HL-60 (cell line): ENCODE measurements at regions not wholly inside any gene's neighbourhood (a gene's known extent, or its start where the extent isn't known, plus 50 kb on each side); places are given as distances from the start of the nearest gene placed in this dataset.

Experiments
- DNase-seq, 2 experiments: peaks; one replicate each; pipeline ENCODE4 v3.0.0-alpha.2; 2010 to 2020; ENCODE audit warnings: low read depth in 1 of 2, low spot score in 1 of 2
- H3K27ac ChIP-seq: fragments of 250-450 bp; sonication (Bioruptor Pico); replicated peaks from 2 replicates; pipeline ENCODE4 v1.5.1; 2020; ENCODE audit warnings: mild to moderate bottlenecking, moderate library complexity
- H3K27me3 ChIP-seq: fragments of 250-450 bp; sonication (Bioruptor Pico); 2 replicates; pipeline ENCODE4 v1.5.1; 2021; ENCODE audit warnings: mild to moderate bottlenecking, moderate library complexity; ENCODE audit not compliant: insufficient read depth, poor library complexity, severe bottlenecking
- H3K4me3 ChIP-seq: replicated peaks from 2 replicates; pipeline ENCODE4 v1.5.1; 2011; ENCODE audit warnings: mild to moderate bottlenecking, control low read depth, low read length; ENCODE audit not compliant: insufficient read depth
- CTCF ChIP-seq: IDR thresholded peaks from one replicate; pipeline ENCODE4 v1.5.1; 2011; ENCODE audit warnings: low read length, control low read depth, inconsistent platforms; ENCODE audit not compliant: insufficient read depth
- GABPA ChIP-seq: IDR thresholded peaks from 2 replicates; pipeline ENCODE4 v1.6.1; 2012; ENCODE audit warnings: low read depth
- POLR2AphosphoS5 ChIP-seq: IDR thresholded peaks from 2 replicates; pipeline ENCODE4 v1.6.1; 2012; ENCODE audit warnings: low read depth
- REST ChIP-seq: IDR thresholded peaks from 2 replicates; pipeline ENCODE4 v1.6.1; 2012; ENCODE audit warnings: low read depth; ENCODE audit not compliant: insufficient replicate concordance
- SPI1 ChIP-seq: IDR thresholded peaks from 2 replicates; pipeline ENCODE4 v1.6.1; 2012; ENCODE audit warnings: low read depth, mild to moderate bottlenecking, borderline replicate concordance

GRCh38 chr6:19416811-19417210, 420.4 kb upstream of the ID4 start:
- DNase-seq, result no peak
- TF ChIP-seq CTCF (no peak), POLR2AphosphoS5 (no peak), SPI1 (no peak), GABPA (no peak), REST (no peak)
- no peaks in the 10 kb centered on the region for H3K27me3 ChIP-seq
- H3K4me3 ChIP-seq, result no peak overlapping the region
- H3K27ac ChIP-seq, result no peak overlapping the region

- Histone ChIP-seq H3K27me3 (no peaks in the 10 kb centered on the region), H3K27ac (no peak overlapping the region), H3K4me3 (no peak overlapping the region)
- no peak for DNase-seq
- TF ChIP-seq REST, result no peak
- TF ChIP-seq POLR2AphosphoS5, result no peak
- no peak for TF ChIP-seq CTCF
- TF ChIP-seq SPI1, result no peak
- TF ChIP-seq GABPA, result no peak
Observed at GRCh38 chr6:19417713-19418112, 419.5 kb upstream of the ID4 start.

GRCh38 chr6:19424853-19425252, 412.3 kb upstream of the ID4 start:
- H3K27me3 ChIP-seq, result no peaks in the 10 kb centered on the region
- no peak overlapping the region for H3K27ac ChIP-seq
- DNase-seq, result no peak
- no peak overlapping the region for H3K4me3 ChIP-seq
- TF ChIP-seq CTCF, result no peak
- no peak for TF ChIP-seq SPI1
- TF ChIP-seq GABPA, result no peak
- TF ChIP-seq REST, result no peak
- TF ChIP-seq POLR2AphosphoS5, result no peak
